ENCODE measurements at regions not wholly inside any gene's neighbourhood (a gene's known extent, or its start where the extent isn't known, plus 50 kb on each side); places are given as distances from the start of the nearest gene placed in this dataset.

DNA sequence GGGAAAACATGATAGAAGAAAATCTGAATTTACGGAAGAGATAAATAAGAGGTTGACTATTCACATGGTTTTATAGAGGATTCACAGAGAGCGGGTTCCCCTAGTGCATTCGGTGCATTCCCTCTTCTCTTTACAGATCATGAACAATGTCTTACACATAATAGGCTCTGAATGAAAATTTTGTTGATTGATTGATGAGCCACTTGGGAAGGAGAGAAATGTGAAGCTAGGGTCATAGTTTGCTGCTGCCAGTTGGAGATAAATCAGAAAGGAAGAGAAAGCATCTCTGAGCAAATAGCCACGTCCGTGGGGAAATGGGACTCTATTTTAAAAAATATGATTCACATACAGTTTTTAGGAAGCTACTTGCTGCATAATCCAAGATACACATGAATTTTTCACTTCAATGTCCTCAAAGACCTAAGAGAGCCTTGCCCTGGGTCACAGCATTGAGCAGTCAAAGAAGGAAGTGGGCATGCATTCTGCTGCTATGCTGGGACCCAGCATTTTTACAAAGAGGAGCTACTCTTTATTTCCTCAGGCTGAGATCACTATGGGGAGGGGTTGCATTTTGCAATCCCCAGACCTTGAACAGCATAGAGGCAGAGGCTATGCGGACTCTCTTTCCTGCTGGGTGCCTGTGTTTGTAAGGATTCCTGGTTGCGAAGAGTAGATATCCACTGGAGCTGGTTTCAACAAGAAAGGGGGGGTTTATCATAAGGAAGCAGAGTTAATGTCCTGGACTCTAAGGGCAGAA is 395.3 kb downstream of the TSN start:
- DNase-seq (ENCODE audit: extremely low read depth, low read depth, low spot score) = no peak

DNA sequence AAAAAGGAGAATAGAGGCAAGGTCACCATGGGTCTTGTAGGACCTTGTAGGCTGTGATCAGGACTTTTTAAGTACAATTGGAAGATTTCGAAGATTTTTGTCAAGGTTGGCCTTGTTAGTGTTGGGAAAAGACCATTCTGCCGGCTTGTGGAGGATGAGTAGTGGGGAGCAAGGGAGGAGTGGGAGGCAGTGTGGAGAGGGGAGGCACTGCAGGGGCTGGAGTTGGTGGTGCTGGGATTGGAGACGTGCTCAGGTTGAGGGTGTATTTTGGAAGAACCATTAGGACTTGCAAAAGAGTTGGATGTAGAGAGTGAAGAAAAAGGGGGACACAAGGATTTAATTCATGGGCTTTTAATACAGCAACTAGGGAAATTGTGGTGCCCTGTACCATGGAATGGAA is 397.1 kb downstream of the TSN start:
- DNase-seq (ENCODE audit: extremely low read depth, low read depth, low spot score) = no peak

DNA sequence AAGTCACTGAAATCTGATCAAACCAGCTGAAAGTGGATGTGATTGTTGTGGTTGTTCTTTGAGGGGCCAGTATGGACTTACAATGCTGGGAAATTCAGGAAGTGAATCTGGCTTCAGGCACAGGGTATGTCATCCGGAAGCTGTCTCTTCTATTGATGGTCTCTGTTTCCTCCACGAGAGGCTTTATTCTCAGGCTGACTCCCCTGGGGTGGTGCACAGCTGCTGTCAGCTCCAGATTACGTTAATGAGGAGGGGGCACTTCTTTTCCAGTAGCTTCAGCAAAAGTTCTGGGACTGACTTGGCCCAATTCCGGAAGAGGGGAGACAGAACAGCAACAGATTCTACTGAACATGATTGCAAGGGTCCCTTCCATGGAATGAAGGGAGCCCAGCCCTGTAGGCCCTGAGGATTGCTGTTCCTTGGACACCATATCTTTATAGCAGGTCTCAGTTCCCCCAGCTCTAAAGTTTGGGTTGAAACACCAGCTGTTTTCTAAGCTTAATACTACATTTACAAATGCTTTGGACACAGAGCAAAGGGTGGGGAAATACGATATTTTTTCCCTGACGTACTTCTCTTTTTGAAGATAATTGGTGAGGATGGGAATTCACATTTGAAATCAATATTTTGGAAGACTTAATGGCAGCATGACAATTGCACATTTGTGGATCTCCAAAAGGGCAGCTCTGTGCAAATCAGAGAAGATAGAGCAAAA is 400.9 kb downstream of the TSN start:
- no peak for DNase-seq (ENCODE audit: extremely low read depth, low read depth, low spot score)

DNA sequence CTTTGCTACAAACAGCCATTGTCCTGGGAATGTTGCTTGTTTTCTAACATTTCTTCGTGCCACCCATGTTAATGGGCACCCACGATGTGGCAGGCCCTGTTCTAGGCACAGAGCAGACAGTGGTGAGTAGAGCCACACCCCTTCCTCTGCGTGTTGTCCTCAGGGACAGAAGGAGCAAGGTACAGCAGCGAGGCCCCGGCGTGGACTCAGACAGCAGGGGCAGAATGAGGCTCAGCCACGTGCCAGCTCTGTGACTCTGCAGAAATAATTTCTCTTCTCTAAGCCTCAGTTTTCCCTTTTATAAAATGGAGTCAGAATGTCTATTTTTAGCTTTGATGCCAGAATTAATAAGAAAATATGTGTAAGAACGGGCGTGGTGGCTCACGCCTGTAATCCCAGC is 401.7 kb downstream of the TSN start:
- DNase-seq (ENCODE audit: extremely low read depth, low read depth, low spot score) = no peak

DNA sequence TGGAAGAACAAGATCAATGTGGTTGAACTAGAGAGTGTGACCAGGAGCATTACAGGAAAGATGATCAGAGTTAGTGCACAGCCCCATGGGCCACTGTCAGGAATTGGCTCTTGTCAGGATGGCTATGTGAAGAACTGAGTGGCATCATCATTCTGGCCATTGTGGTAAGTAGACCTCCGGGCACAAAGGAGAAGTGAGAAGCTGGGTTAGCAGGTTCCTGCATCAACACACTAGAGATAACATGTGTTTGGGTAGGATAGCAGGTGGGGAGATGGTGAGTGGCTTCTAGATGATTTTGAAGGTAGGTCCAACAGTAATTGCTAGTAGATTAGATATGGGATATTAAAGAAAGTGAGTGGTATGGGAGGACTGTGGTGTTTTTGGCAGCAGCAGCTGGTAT is 408.2 kb downstream of the TSN start:
- no peak for DNase-seq (ENCODE audit: extremely low read depth, low read depth, low spot score)

DNA sequence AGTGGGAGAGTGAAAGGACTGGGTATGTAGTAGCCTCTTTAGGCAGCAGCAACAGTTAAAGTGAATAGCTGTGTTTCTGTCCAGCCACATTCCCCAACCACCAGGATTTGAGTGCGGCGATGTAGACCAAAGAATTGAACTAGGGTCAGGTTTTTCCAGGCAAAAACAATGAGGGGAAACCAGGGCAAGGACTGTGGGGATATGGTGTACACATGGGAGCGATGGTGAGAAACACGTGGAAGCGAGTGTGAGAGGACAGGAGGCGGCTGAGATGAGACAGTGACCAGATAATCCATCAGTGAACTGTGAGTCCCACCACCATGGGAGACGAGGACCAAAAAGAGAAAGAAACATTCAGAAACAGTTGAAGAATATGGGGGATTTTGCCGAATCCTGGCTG is 409.5 kb downstream of the TSN start:
- DNase-seq (ENCODE audit: extremely low read depth, low read depth, low spot score) = no peak

DNA sequence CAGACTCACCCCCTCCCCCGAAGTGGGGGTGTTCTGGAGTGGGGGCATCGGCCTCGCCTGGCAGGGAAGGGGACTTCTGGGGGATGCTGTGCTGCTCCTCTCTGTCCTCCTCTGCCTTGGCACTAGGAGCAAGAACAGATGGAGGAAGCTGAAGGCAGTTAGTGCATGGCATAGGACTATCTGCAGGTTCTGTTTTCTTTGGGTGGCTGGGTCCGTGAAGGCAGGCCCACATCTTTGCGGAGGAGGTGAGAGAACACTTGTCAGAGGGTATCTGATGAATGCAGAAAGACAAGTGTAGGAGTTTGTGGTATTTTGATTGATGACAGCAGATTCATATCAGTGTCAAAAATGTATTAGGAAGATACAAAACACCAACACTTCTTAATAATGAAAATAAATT is 411.4 kb downstream of the TSN start:
- DNase-seq (ENCODE audit: extremely low read depth, low read depth, low spot score) = no peak

DNA sequence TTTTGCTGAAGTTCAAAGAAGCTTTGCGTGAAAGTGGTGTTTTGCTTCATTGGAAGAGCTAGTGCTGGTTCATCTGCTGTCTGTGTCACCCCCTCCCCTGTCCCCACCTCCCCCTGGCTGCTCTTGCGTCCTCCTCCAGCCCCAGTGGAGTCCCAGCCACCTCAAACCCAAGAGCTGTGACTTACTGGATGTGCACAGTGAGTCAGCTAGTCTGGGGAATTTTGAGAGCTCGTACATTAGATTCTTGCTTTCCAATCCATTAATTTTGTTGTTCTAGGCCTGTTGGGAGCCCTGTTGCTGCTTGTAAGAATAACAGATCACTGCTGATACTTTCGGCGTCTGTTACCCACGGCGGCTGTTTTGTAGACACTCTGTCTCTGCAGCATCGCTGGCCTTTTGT is 412.1 kb downstream of the TSN start:
- DNase-seq (ENCODE audit: extremely low read depth, low read depth, low spot score) = no peak

DNA sequence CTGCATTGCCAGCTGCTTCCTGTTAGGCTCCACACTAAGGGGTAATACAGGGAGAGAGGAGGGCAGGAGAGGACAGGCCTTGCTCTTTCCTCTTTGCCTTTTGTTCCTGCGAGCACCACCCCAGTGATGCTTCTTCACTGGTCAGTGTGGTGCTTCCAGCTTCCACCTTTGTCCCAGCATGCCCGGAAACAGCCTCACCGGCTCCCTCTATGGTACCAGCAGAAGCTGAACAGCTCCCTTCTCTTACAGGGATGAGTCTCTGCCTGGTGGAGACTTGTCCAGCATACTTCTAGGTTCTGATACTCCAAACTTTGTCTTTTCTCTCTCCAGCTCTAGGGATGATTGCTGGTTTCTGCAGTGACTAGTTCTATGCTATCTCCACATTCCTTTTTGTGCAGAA is 413.3 kb downstream of the TSN start:
- no peak for DNase-seq (ENCODE audit: extremely low read depth, low read depth, low spot score)

DNA sequence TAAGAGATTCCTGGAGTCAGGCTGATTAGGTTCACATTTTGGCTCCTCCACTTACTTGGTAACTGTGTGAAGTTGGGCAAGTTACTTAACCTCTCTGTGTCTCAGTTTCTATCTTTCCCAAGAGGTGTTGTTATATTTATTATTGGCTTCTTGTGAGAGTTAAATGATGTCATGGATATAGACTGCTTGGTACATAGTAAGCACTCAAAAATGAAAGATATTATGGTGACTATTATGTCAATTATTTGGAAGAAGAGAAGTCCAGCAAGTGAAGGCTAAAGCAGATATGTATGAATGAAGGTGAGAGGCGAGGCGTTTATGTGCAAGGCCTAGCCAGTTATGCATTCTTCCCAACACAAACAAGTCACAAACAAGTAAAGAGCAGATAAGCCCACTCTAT is 417.4 kb downstream of the TSN start:
- no peak for DNase-seq (ENCODE audit: extremely low read depth, low read depth, low spot score)

DNA sequence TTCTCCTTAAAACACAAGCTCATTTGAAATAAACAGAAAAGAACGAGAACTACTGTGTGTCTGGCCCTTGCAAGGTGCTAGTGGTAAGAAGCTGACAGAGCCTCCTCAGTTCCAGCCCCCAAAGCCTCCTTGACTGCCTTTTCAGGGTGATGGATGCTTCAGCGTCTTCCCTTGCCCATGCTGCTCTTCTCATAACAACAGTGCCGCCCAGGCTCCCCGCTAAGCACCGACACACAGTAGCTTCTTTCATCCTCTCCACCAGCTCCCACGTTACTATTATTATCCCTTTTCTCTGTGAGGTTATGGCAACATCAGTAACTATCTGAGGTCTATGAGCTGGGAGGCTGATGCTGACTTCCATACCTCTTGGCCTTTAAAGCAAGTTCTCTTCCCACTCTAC is 418.6 kb downstream of the TSN start:
- no peak for DNase-seq (ENCODE audit: extremely low read depth, low read depth, low spot score)

DNA sequence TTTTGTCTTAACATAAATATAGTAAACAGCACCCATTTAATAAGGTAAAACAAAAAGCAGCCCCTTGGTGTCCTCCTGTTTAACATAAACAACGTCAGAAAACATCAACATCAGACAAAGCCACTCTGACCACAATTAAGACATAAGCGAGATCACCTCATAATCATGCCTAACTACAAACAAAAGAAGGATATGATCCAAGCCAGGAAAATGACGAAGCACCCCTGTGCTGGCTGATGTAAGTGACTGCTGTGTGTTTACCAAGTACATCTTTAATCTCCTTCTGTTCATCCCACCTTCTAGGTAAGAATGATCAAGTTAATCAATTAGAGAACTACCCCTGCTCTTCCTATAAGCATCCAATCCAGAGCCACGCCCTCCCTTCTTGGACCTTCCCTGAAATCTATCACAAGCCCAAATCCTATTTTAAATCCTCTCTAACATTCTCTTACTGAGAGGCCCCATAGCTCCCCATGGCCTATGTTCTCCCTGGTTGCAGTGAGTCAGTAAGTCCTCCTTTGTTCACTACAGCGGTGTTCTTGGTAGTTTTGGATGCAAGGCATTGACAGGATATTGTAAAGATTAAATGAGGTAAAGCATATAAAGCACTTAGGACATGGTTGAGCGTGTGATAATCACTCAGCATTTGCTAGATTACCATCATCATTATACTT is 424.2 kb downstream of the TSN start:
- DNase-seq (ENCODE audit: extremely low read depth, low read depth, low spot score) = peak; percentile 87

DNA sequence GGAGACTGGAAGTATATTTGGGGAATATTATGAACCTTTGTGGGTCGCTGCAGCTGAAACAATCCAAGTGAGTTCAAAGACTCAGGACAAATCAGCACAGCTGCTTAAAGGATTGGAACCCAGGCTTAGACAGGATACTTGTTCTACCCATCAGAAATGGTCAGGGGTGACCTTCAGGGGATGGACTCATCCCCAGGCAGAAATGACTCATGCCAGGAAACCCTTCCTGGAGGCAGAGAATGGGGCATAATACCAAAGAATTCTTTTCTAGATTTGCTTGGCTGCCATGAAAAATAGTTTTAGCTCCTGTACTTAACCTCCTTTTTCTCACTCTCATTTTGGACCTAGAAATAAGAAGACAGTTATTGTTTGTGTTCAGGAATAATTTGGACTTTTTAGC is 425.5 kb downstream of the TSN start:
- no peak for DNase-seq (ENCODE audit: extremely low read depth, low read depth, low spot score)

DNA sequence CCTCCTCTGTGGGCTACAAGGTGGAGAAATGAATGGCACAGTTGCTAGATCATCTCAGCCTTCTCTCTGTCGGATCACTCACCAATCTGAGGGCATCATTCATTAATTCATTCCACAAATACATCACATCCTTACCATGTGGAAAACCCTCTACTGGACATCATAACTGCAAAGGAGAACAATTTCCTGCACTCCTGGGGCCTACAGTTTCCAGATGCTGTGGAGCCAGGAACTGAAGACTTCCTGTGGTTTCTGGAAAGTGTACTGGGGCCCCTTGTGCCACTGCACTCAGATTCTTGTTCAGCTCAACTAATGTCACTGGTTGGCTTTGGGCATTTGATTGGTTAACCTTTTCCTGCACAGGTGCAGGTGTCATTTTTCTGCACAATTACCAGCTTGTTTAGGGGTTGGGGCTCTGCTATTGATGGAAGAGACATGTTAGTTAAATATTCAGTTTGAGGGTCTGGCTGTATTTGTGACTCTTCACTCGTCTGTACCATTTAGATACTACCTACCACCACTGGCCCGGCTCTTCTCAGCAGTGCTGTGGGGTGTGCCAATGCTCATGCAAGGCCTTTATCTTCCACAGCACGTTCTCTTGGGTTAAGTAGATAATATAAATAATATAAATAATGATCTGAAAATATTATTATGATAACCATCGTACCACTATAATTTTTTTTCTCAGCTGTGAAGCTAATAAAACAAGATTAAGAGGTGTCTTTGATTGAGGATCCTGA is 427.3 kb downstream of the TSN start:
- DNase-seq (ENCODE audit: extremely low read depth, low read depth, low spot score) = no peak

DNA sequence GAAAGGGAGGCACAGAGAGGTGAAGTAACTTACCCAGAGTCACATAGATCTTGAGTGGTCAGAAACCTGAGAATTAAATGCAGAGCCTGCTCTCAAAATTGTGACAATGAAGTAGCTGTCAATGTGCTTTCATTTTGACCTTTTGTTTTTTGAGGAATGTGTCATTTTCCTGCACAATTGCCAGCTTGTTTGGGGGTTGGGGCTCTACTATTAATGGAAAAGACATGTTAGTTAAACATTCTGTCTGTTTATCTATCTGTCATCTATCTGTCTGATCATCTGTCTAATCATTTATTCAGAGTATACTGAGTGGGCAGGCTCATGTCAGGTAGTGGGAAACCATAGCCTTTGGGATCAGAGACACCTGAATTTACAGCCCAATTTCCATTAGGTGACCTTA is 428.4 kb downstream of the TSN start:
- no peak for DNase-seq (ENCODE audit: extremely low read depth, low read depth, low spot score)

DNA sequence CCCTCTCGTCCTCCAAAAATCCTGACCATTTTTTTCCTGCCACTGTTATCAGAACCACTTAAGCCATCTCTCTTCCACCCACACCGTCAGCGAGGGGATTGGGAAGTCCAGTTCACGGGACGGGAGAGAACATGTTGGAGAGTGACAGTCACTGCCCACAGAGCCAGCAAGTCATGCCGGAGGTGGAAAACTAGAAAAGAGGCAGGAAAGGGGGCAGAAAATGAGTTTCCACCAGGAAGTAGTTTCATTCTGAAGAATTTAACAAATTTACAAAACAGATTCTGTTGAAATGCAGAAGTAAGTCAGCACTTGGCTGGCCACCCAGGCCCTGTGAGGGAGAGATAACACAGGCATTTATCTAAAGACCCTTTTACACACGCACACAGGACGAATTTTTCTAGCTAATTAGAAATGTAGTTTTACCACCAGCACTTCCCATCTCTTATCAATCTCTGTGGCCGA is 431.3 kb downstream of the TSN start:
- no peak for DNase-seq (ENCODE audit: extremely low read depth, low read depth, low spot score)

DNA sequence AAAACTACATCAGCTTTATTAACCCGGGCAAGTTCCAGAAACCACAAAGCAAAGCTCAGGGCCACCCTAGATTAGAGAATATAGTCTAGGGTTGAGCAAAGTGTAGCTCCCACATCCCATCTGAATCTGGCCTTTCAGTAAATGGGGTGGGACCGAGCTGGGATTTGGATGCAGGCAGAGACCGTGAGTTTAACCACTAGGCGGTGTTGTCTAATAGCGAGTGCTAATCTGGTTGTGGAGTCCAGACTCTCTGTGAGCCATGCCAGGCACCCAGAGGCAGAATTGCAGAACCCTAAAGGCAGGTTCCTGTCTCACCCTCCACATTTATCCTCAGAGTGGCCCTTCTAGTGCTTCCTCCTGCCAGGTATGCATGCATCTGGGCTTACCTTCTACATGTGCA is 435.9 kb downstream of the TSN start:
- DNase-seq (ENCODE audit: extremely low read depth, low read depth, low spot score) = no peak

DNA sequence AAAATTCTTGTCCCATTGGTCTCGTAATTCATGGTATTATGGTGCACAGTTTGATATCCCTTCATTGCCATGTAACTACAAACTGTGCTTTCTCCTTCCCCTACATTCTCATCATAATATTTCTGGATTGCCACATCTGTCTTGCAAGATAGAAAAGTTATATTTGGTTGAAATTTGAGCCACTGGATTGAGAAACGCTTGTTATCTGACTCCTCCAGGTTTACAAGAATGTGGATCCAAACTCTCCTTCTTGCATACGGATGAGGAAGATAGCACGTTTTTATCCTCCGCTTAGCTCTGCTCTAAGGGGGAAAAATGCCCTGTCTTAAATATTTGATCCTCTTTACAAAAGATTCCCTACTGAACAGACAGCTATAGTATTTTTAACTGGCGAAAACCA is 438.2 kb downstream of the TSN start:
- no peak for DNase-seq (ENCODE audit: extremely low read depth, low read depth, low spot score)

DNA sequence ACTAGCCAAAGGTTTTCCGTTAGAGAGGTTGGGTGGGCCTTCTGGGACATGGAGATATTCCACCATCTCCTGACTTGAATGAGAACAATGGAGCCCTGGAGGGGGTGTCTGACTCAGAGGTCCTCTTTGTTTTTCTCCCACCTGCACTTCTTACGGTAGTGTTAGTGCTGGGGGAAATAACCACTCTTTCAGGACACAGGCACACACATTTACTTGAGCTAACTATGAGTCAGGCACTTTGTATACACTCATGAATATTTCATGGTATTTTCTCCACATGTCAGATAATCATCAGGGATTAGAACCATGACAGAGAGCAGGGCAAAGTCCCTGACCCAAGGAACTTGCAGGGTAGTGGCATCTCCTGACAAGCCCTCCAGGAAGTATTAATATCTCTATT is 439.1 kb downstream of the TSN start:
- no peak for DNase-seq (ENCODE audit: extremely low read depth, low read depth, low spot score)

DNA sequence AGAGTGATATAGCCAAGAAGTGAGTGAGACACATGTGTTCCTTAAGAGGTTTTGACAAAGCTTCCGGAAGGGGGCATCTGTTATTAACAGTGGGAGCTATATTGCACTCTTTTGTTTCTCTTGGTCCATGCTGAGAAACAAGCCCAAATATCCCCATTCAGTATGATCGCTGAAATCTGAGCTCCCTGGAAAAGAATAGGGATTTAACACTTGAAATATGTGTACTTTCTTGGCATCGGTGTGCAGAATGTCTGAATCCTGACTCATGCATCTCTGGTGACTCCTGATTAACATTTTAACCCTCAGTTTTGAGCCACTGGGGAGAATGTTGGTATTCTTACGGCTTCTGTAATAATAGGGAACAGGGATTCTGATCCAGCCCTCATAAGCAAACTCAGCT is 448.1 kb downstream of the TSN start:
- DNase-seq (ENCODE audit: extremely low read depth, low read depth, low spot score) = no peak

DNA sequence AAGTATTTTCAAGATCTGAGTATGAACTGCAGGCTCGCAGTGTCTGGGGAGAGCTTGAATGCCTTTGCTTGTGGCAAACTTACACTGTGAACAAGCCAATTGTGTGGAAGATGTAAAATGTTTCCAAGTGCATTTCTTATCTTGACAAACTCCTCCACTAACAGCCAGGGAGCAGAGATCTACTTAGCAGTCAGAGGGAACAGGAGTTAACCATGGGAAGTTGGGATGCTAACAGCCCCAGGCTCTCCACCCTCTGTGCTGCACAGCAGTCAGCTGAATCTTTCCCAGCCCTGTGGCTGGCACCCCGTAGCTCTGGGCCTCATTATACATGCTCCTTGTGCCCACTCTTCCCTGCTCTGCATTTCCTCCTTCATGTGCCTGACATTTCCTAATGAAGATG is 450.2 kb downstream of the TSN start:
- no peak for DNase-seq (ENCODE audit: extremely low read depth, low read depth, low spot score)
